HG03378 (cell line): ENCODE measurements at regions not wholly inside any gene's neighbourhood (a gene's known extent, or its start where the extent isn't known, plus 50 kb on each side); places are given as distances from the start of the nearest gene placed in this dataset.
"Not testable (repeated sequence)": the region's sequence is repeated elsewhere in the genome, so short reads cannot be mapped to it uniquely, and the experiment has no call there.

Experiments used
- ATAC-seq: cut with Tn5 transposase; IDR thresholded peaks from one replicate; pipeline ENCODE4 v1.9.1; 2021; ENCODE audit warnings: mild to moderate bottlenecking, moderate library complexity; ENCODE audit not compliant: unreplicated experiment

DNA sequence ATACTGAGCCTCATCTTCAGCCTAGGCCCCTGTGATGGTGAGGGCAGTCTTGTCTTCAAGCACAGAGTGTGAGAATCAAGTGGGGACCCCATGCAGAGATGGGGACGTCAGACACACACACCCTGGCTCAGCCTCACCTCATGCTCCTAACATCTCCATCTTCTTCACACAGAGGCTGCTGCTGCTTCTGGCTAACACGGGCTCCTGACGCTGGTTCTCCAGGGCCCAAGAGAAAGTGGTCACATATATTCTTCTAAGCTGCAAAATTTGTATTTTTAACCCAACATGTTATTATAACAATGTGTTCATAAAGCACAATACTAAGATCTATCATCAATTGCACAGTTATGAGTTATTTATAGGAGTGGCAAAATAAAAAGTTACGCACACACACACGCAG lies 101.2 kb downstream of the VPREB1 start:
- no peak for ATAC-seq

DNA sequence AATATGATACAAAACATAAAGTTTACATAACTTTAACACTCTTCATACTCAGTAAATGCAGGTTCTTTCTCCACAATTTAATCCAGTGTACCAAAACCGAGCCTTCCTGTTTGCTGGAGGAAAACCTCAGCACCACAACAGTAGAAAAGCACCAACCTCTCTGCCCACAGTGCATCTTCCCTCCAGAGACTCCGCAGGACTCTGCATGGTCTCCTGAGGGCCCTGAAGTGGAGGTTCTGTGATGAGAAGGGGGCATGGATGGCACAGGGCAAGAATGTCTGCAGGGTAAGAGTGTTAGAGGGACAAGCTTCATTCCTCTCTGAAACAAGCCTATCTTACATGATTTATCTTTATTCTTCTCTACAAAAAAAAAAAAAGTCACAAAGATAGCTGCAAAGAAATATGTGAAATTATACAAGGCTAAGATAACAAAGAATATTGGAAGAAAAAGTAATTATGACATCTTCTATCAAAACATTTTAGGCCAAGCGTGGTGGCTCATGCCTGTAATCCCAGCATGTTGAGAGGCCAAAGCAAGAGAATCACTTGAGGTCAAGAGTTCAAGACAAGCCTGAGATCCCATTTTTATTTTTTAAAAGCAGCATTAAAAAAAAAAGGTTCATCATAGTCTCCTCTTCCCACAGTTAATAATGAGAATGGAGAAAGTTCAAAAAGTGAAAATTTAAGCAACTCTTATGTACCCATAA lies 102.0 kb downstream of the VPREB1 start:
- ATAC-seq, result no peak

DNA sequence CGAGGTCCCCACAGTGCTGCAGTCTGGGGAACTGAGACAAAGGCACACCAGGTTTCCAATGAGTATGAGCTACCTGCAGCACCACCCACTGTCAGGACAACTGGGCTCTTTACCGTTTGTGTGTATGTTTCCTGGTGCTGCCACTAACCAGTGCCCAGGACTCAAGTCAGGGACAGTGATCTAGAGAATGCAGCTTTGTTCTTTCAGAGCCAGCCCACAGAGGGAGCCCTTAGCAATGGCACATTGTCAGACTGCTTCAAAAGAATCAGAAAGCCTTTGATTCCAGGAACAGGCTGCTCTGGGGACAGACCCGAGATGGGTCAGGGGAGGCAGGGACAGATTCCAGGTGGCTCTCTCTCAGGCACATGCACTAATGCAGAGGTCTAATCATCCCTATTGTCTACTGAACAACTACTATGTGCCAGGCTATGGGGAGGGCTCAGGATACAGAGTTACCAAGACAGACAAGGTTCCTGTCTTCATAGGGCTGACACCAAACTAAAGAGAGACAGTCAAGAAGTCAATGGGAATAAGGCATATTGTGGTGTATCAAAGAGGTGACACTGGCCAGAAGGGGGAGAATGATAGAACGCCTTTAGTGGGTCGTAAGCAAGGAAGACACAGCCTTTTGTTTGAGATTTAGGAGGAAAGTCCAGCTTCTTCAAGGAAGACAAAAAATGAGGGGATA lies 103.7 kb downstream of the VPREB1 start:
- ATAC-seq, result no peak

DNA sequence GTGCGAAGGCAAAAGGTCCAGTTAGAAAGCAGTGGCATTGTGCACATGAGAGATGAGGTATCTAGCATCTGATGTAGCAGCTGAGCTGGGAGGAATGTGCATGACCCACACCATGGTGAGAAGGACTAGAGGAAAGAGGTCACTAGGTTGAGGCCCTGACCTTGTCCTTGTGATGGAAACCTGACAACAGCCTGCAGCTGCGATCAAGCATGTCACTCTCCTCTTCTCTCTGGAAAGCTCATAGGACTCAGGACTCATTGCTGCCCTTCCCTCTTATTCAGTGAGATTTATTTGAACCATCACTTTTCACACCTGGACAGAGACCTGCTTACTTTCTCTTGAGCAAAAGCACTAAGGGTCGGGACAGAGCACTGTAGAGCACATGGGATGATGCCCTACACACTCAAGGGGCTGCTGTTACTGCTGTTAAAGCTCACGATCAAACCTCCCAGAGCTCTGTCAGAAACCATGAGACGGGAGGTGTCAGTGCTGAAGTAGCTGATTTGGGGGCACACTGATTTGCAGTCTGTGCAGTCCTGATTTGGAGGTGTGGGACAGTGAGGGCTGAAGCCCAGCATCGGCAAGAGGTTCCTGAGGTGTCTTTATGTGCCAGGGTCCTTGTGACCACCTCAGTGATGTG lies 104.3 kb downstream of the VPREB1 start:
- ATAC-seq, result no peak

GRCh38 chr22:22349455-22349836 lies 104.9 kb downstream of the VPREB1 start:
- ATAC-seq, result no peak

- no peak for ATAC-seq
Observed at GRCh38 chr22:22351366-22351765, 106.8 kb downstream of the VPREB1 start.

GRCh38 chr22:22352371-22352999 lies 107.9 kb downstream of the VPREB1 start:
- no peak for ATAC-seq

DNA sequence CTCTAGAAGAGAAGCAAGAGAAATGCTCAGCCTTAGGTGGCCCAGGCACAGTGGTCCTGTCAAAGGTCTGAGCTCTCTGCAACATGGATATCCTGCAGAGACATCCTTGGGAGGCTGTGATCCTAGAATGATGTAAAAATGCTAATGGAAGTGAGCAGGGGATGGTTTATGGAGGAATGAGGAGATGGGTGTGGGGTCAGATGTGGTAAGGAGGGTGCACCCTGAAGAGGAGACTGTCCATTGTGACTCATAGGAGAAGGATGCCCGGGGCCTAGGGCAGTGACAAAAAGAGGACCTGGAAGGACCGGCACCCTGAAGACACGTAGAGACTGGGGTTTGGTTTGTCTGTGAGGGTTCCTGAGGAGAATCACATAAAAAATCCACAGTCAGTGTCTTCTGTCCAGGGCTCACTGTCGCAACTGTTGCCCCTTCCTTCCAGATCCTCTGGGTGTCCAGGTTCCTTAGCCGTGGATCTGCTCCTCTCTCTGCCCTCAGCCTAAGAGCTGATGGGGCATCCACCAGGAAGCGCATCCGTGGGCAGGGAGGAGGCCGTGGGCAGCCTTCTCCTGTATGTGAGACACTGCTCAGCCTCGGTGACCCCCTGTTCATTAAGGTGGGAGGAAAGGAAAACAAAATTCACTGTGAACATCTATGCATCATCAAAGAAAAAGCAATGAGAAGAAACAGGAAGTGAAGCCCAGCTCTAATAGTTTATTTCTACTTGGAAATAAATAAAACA lies 110.7 kb downstream of the VPREB1 start:
- ATAC-seq, result no peak

- peak; percentile 62 for ATAC-seq
Observed at GRCh38 chr22:22357024-22357883, 112.7 kb downstream of the VPREB1 start.

- no peak for ATAC-seq
Observed at GRCh38 chr22:22358152-22358551, 113.6 kb downstream of the VPREB1 start.

DNA sequence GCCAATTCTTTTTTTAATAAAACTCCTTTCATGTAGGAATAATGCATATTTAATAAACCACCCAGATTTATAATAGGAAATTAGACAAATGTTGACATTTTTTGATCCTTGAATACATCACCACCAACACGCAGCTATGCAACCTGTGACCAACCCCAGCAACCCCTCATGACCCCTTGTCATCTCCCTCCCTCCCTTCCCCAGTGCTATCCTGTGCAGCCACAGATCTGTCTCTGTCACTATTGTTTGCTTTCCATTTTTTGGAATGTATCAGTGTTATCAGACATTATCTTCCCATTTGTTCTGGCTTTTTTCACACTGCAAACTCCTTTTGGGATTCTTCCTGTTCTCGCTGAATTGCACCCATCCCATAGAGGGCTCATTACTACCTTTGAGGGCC lies 114.1 kb downstream of the VPREB1 start:
- no peak for ATAC-seq

- ATAC-seq, result no peak
Observed at GRCh38 chr22:22359465-22359864, 114.9 kb downstream of the VPREB1 start.

DNA sequence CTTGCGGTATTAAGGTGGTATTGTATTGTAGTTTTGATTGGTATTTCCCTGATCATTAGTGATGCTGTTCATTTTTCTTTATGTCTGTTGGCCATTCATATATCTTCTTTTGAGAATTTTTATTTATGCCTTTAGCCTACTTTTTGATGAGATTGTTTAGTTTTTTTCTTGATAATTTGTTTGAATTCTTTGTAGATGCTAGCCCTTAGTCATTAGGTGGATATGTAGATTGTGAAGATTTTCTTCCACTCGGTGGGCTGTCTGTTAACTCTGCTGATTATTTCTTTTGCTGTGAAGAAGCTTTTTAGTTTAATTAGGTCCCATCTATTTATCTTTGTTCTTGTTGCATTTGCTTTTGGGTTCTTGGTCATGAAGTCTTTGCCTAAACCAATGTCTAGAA lies 115.4 kb downstream of the VPREB1 start:
- ATAC-seq, result no peak

DNA sequence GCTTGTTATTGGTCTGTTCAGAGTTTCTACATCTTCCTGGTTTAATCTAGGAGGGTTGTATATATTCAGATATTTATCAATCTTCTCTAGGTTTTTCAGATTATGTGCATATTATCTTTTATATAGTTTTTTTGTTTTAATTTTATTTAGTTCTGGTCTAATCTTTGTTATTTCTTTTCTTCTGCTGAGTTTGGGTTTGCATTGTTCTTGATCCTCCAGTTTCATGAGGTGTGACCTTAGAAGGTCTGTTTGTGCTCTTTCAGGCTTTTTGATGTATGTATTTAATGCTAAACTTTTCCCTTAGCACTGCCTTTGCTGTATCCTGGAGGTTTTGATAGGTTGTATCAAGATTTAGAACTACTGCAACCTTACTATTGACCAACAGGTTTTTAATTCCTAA lies 117.7 kb downstream of the VPREB1 start:
- no peak for ATAC-seq

GRCh38 chr22:22362936-22363335 lies 118.3 kb downstream of the VPREB1 start:
- ATAC-seq, result no peak

DNA sequence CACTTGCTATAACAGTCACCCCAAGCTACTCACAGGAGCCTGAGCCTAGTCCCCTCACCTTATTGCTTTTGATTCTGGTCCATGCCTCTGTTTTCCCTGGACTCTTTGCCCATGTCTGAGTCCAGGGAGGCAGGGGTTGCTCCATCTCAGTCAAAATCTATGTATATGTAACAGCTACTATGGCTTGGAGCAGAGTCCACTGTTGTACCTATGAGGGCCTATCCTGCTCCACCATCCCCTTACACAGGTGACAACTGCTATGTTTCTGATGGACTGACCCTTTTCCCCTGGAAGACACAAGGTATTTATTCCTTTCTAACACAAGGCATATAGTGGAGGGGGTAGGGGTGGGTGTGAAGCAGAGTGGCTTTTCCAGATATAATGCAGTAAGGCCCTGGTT lies 119.6 kb downstream of the VPREB1 start:
- ATAC-seq, result no peak

DNA sequence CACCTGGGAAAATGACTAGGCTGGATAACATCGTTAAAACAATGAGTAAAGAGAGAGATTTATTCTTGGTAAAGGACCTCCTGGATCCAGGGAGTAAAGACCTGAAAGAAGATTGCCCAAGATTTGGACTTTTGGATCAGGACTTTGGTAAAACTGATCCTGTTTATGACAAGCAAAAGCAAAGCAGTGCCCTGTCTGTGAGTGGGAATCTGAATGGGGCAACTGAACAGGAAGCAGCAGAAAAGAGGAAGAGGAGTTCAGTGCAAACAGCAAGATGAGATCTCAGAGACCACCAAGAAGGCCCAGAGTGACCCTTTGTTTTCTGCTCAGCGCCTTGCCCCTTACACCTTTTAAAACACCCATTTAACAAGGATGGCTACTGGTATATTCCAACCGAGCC lies 122.0 kb downstream of the VPREB1 start:
- ATAC-seq, result no peak

GRCh38 chr22:22368516-22368915 lies 123.9 kb downstream of the VPREB1 start:
- ATAC-seq, result no peak

DNA sequence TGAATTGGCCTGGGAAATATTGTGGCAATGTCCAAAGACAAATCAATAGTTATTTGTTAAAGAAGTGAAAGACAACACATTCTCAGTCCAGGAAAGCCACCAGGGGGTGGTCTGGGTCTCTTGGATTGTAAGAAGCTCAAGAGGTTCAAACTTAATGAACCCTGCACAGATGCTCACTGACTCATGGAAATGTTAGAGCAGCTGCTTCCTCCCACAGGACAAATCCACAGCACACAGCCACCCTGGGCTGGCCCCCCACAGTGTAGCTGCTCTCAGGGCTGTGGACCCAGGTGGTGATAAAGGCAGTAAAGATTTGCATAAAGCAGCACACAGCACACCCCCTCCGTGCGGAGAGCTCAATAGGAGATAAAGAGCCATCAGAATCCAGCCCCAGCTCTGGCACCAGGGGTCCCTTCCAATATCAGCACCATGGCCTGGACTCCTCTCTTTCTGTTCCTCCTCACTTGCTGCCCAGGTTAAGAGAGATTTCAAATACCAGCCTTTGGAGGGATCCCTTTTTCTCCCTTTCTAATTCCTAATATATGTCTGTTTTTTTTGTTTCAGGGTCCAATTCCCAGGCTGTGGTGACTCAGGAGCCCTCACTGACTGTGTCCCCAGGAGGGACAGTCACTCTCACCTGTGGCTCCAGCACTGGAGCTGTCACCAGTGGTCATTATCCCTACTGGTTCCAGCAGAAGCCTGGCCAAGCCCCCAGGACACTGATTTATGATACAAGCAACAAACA lies 124.8 kb downstream of the VPREB1 start:
- not testable (repeated sequence) for ATAC-seq

GRCh38 chr22:22369964-22370270 lies 125.3 kb downstream of the VPREB1 start:
- no peak for ATAC-seq
